ENCODE measurements at regions not wholly inside any gene's neighbourhood (a gene's known extent, or its start where the extent isn't known, plus 50 kb on each side); places are given as distances from the start of the nearest gene placed in this dataset.

DNA sequence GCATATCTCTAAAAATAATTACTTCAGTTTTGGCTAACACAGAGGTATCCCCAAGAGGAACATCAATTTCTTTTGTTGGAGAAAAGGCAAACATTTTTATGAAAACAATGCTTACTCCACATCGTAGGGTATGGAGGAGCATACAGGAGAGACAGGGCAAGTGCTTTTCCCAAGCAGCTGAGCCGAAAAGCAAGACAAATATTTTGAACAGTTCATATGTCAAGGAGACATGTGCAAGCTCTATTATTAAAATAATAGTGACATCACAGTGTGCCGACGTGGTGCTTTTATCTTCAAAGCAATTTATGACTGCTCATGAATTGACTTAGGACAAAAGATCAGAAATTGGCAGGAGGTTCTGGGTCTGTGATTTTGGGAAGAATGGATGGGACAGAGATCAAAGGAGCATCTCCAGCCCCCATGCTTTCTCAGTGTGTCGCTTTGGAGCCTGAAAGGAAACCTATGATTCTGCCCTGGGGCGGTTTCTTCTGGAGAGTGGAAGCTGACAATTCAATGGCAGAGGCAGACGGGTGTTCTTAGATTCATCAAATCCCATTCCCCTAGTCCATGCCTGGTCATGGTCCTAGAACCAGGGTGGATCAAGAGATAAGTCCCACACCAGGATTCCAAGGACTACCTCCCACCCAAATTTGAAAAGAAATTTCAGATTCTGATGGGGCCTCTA, 97.1 kb downstream of the JCAD start:
- ChIA-PET CTCF (no interaction called here), POLR2A (no interaction called here)
- TF ChIP-seq CTCF (IDR thresholded peaks at IDR 0.05; ENCODE audit: low read depth, low read length), result no peak
- Histone ChIP-seq H3K9me3 (ENCODE audit: control insufficient read depth, insufficient read depth, low read length) (no peaks in the 10 kb centered on the region), H3K27me3 (ENCODE audit: control insufficient read depth, insufficient read depth, low read length) (no peaks in the 10 kb centered on the region), H3K4me3 (ENCODE audit: low read depth, low read length) (no peak overlapping the region), H3K27ac (ENCODE audit: low read depth, low read length) (no peak overlapping the region)
- DNase-seq (ENCODE audit: low read depth, low spot score), result no peak

DNA sequence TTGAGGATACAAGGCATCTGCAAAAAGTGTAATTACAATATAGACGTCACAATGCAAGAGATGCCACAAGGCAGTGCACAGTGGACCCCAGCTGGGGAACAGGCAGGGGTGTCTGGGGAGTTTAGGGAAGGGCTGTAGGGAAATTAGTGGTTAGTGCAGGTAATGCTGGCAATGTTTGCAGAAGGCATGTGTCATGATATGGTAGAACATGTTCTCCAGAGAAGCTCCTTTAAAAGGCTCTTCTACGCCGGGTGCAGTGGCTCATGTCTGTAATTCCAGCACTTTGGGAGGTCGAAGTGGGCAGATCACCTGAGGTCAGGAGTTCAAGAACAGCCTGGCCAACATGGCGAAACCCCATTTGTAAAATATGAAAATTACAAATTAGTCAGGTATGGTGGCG, 98.0 kb downstream of the JCAD start:
- H3K4me3 ChIP-seq (ENCODE audit: low read depth, low read length), result no peak overlapping the region
- no peak overlapping the region for H3K27ac ChIP-seq (ENCODE audit: low read depth, low read length)
- TF ChIP-seq CTCF (IDR thresholded peaks at IDR 0.05; ENCODE audit: low read depth, low read length), result no peak
- CTCF ChIA-PET, result no interaction called here
- peaks cover 2% of the 10 kb centered on the region for H3K9me3 ChIP-seq (ENCODE audit: control insufficient read depth, insufficient read depth, low read length)
- no peak for DNase-seq (ENCODE audit: low read depth, low spot score)
- no peaks in the 10 kb centered on the region for H3K27me3 ChIP-seq (ENCODE audit: control insufficient read depth, insufficient read depth, low read length)
- POLR2A ChIA-PET, result no interaction called here

- POLR2A ChIA-PET, result no interaction called here
- H3K27ac ChIP-seq (ENCODE audit: low read depth, low read length), result no peak overlapping the region
- no peak for DNase-seq (ENCODE audit: low read depth, low spot score)
- TF ChIP-seq CTCF (IDR thresholded peaks at IDR 0.05; ENCODE audit: low read depth, low read length), result no peak
- H3K9me3 ChIP-seq (ENCODE audit: control insufficient read depth, insufficient read depth, low read length), result peaks cover 5% of the 10 kb centered on the region
- no peaks in the 10 kb centered on the region for H3K27me3 ChIP-seq (ENCODE audit: control insufficient read depth, insufficient read depth, low read length)
- CTCF ChIA-PET, result no interaction called here
- no peak overlapping the region for H3K4me3 ChIP-seq (ENCODE audit: low read depth, low read length)
Measured at GRCh38 chr10:29960261-29960660, 99.1 kb downstream of the JCAD start.

- ChIA-PET CTCF (no interaction called here), POLR2A (no interaction called here)
- Histone ChIP-seq H3K27me3 (ENCODE audit: control insufficient read depth, insufficient read depth, low read length) (no peaks in the 10 kb centered on the region), H3K27ac (ENCODE audit: low read depth, low read length) (no peak overlapping the region), H3K9me3 (ENCODE audit: control insufficient read depth, insufficient read depth, low read length) (peaks cover 5% of the 10 kb centered on the region), H3K4me3 (ENCODE audit: low read depth, low read length) (no peak overlapping the region)
- no peak for DNase-seq (ENCODE audit: low read depth, low spot score)
- no peak for TF ChIP-seq CTCF (IDR thresholded peaks at IDR 0.05; ENCODE audit: low read depth, low read length)
Measured at GRCh38 chr10:29959586-29959985, 99.8 kb downstream of the JCAD start.

DNA sequence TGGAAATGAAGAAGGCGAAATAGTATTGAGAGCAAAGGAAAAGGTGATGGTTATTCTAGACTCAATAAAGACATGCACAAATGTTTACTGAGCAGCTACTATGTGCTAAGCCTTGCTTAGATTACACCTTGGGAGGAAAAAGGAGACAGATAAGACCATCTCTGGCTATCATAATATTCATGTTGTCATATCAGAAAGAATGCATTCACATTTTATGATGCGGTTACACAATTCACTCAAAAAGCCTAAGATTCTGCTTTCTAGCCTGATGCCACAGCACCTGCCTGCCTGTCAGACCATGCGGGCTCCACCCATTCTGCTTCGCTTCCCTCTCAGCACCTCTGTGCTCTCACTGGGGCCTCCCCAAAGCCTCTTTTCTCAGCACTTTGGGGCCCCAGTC, 100.9 kb downstream of the JCAD start:
- ChIA-PET CTCF (no interaction called here), POLR2A (no interaction called here)
- no peak overlapping the region for H3K4me3 ChIP-seq (ENCODE audit: low read depth, low read length)
- H3K9me3 ChIP-seq (ENCODE audit: control insufficient read depth, insufficient read depth, low read length), result peaks cover 5% of the 10 kb centered on the region
- DNase-seq (ENCODE audit: low read depth, low spot score), result no peak
- no peaks in the 10 kb centered on the region for H3K27me3 ChIP-seq (ENCODE audit: control insufficient read depth, insufficient read depth, low read length)
- no peak overlapping the region for H3K27ac ChIP-seq (ENCODE audit: low read depth, low read length)
- no peak for TF ChIP-seq CTCF (IDR thresholded peaks at IDR 0.05; ENCODE audit: low read depth, low read length)
